ENCODE measurements at regions not wholly inside any gene's neighbourhood (a gene's known extent, or its start where the extent isn't known, plus 50 kb on each side); places are given as distances from the start of the nearest gene placed in this dataset.

DNA sequence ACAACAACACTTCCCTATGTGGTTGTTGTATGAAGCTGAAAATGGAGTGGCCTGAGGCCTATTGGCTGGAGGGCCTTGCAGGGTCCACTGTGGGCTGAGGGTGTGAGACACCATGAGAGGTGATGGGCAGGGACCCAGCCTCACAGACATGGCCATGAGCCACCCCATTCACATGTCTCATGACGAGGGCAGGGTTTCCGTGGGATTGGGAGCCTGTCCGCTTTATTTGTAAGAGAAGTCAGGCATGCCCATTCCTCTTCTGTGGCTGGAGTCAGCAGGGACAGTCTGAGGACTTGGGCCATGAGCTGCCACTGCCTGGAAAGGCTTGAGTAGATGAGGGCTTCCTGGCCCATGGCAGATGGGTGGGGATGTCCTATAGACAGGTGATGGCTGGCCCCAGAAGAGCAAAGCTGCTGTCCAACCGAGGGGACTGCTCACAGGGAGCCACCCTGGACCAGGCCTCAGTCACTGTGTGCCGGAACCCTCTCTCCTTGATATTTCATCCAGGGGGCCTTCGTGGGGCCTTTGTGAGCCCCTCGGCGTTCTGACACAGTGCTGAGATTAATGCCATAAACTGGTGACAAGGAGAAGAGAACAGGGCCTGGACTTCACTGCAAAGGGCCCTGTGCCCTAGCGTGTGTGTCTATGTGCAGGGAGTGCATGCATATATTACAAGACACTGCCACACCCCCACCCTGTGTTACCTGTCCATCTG is 971.9 kb downstream of the BRD1 start:
- no peaks in the 10 kb centered on the region for H3K9me3 ChIP-seq
- WGBS, 2 donors, result 78 to 83% methylated on average over 2 to 5 of the region's 9 CpGs
- TF ChIP-seq POLR2A (IDR thresholded peaks at IDR 0.05), result no peak
- no peak for TF ChIP-seq CTCF (IDR thresholded peaks at IDR 0.05)
- H3K4me3 ChIP-seq, result no peak overlapping the region
- peaks cover 0 to 2% (median 0%) of the 10 kb centered on the region in 4 donors for H3K27me3 ChIP-seq
- H3K36me3 ChIP-seq, result no peaks in the 10 kb centered on the region
- DNase-seq, result no peak
- H3K27ac ChIP-seq, result no peak overlapping the region
- H3K4me1 ChIP-seq, result no peaks in the 10 kb centered on the region
- intact Hi-C loops (cut with DNase I), result no loop called here

GRCh38 chr22:48855013-48855412 is 972.7 kb downstream of the BRD1 start:
- WGBS, 2 donors, result 50 to 65% methylated on average over 1 of the region's 1 CpG
- peaks cover 0 to 7% (median 0%) of the 10 kb centered on the region in 4 donors for H3K27me3 ChIP-seq
- H3K36me3 ChIP-seq, result no peaks in the 10 kb centered on the region
- no peaks in the 10 kb centered on the region for H3K9me3 ChIP-seq
- TF ChIP-seq CTCF (IDR thresholded peaks at IDR 0.05), result no peak
- TF ChIP-seq POLR2A (IDR thresholded peaks at IDR 0.05), result no peak
- no peak for DNase-seq
- no peak overlapping the region for H3K4me3 ChIP-seq
- intact Hi-C loops (cut with DNase I), result no loop called here
- H3K4me1 ChIP-seq, result no peaks in the 10 kb centered on the region
- H3K27ac ChIP-seq, result no peak overlapping the region

DNA sequence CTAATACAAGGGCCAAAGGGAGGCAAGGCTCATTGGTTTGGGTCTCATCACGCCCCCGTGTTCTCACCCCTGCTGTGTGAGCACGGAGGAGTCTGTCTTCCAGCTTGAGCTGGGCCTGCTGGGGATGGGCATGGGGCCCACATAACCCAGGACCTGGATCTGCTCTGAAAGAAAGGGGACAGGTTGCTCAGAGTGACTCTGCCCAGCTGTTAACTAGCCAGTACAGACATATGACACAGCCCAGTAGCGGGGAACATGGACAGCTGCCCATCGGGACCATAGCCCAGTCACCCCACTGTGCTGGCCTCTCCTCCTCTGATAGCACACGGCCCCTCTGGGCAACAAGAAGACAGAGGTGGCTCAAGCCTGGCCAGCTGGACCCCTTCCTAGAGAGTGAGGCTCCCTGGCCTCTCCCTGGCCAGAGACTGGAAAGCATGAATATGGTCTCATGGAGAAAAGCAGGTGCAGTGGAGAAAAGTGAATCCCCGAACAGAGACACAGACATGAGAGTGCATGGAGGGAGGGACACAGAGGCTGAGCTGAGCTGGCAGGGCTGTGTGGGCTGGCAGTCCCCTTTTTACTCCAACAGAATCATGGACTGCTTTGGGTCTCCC is 973.9 kb downstream of the BRD1 start:
- H3K27ac ChIP-seq, result no peak overlapping the region
- no peaks in the 10 kb centered on the region for H3K36me3 ChIP-seq
- TF ChIP-seq POLR2A (IDR thresholded peaks at IDR 0.05) (no peak), CTCF (IDR thresholded peaks at IDR 0.05) (no peak)
- no peaks in the 10 kb centered on the region for H3K4me1 ChIP-seq
- no peak overlapping the region for H3K4me3 ChIP-seq
- 88 to 93% methylated on average over 2 to 3 of the region's 7 CpGs for WGBS, 2 donors
- no peak for DNase-seq
- no peaks in the 10 kb centered on the region for H3K9me3 ChIP-seq
- intact Hi-C loops (cut with DNase I), result no loop called here
- H3K27me3 ChIP-seq, result peaks cover 0 to 11% (median 0%) of the 10 kb centered on the region in 4 donors

GRCh38 chr22:48851933-48852549 is 975.6 kb downstream of the BRD1 start:
- TF ChIP-seq CTCF (IDR thresholded peaks at IDR 0.05) (no peak), POLR2A (IDR thresholded peaks at IDR 0.05) (no peak)
- no peak overlapping the region for H3K27ac ChIP-seq
- no peaks in the 10 kb centered on the region for H3K4me1 ChIP-seq
- DNase-seq, result no peak
- intact Hi-C loops (cut with DNase I), result no loop called here
- no peaks in the 10 kb centered on the region for H3K9me3 ChIP-seq
- H3K27me3 ChIP-seq, result peaks cover 0 to 19% (median 0%) of the 10 kb centered on the region in 4 donors
- no peak overlapping the region for H3K4me3 ChIP-seq
- no peaks in the 10 kb centered on the region for H3K36me3 ChIP-seq
- WGBS, 2 donors, result 50 to 80% methylated on average over 2 to 10 of the region's 22 CpGs

DNA sequence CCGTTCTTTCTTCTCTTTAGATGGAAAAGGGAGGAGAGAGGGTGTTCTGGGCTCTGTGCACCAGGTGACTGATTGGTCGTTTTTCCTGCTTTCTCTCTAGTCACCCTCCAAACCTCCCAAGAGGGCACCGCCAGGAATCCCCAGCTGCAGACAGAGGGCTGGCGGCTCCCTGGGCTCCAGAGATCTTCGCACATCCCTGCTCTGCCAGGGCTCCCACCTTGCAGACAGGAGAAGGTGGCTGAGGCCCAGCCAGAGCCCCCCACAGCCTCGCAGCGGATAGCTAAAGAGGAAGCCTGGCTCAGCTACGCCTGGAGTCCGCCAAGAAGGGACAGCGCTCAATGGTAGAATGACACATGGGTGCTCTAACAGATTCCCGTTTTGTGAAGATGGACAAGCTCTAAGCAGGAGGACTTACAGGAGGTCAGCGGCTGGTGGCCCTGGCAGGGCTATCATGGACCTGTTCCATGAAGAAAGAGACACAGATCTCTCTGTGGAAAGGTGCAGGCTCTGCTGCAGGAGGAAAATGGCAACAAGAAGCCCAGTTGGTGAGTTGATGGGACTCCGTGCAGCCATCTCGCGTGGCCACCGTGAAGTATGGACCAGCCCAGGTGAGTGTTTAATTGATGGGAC is 976.9 kb downstream of the BRD1 start:
- intact Hi-C loops (cut with DNase I), result no loop called here
- Histone ChIP-seq H3K27ac (no peak overlapping the region), H3K4me1 (no peaks in the 10 kb centered on the region), H3K27me3 (peaks cover 0 to 22% (median 0%) of the 10 kb centered on the region in 4 donors), H3K36me3 (no peaks in the 10 kb centered on the region), H3K4me3 (no peak overlapping the region), H3K9me3 (no peaks in the 10 kb centered on the region)
- DNase-seq, result no peak
- 74 to 100% methylated on average over 2 to 10 of the region's 16 CpGs for WGBS, 2 donors
- TF ChIP-seq POLR2A (IDR thresholded peaks at IDR 0.05), result no peak
- no peak for TF ChIP-seq CTCF (IDR thresholded peaks at IDR 0.05)

Data from esophagus squamous epithelium (tissue), 5 donors.